NCI-H1048 (cell line): ENCODE measurements at regions not wholly inside any gene's neighbourhood (a gene's known extent, or its start where the extent isn't known, plus 50 kb on each side); places are given as distances from the start of the nearest gene placed in this dataset.

ENCODE experiments used
- DNase-seq: peaks from one replicate; lab custom pipeline; 2025; lab: John Stamatoyannopoulos, UW

DNA sequence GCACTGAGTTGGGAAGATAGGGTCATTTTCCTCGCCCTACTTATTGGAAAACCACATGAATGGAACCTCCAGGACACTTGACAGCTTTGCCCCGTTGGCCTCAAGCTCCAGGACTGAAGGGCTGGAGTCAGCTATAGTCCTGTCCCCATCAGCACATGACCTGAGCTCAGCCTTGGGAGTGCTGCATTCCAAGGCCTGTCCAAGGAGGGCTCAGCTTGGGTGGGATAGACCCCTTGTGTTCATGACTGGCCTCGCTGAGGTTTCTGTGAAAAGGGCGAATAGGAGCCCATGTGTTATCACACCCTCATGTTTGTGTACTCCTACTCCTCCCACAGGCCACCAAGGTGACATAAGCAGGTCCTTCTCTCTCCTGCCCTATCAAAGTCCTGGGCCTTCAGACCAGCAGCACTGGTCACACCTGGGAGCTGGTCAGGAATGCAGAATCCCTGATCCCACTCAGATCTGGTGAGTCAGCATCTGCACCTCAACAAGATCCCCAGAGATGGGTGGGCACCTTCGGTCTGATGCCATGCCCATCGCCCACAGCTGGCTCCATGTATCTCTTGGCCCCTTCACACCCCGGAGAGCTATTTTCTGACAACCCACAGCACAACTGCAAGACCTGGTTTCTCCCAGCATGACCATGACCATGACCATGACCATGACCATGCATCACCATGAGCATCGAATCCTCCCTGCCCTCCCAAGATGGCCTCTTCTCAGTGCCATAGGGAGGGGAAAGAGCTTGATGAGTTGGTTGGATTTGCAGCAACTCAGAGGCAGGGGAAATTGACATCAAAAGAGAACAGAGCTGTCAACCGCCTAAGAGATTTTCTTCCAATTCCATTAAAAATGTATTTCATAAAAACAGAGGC, 83.0 kb upstream of the RAB6C start:
- DNase-seq: no peak

DNA sequence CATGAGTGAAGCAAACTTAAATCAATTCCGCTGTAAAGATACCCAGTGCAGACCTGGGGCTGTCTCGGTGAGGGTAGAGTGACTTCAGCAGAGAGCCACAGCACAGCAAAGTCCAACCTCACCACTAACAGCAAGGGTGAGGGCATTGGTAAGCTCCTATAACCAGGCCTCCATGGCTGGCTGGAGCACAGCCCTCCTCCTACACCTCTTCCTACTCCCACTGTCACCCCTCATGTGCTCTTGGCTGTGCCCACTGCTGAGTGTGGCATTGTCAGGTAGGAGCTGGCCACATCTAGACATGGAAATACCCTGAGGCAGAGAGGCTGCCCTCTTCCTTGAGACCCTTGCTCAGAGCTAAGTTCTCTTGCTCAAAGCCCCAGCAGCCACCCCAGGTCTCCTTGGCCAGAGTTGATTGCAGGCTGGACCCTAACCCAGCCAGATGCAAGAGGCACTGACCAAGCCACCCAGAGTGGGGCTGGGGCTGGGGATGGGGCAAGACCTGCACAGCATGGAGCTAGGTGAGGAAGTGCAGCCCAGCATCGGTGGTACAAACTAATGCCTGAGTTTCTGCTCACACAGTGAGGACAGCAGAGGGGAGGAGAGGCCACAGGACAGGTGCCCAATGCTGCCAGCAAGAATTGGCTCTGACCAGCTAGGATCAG, 77.6 kb upstream of the RAB6C start:
- DNase-seq: no peak

DNA sequence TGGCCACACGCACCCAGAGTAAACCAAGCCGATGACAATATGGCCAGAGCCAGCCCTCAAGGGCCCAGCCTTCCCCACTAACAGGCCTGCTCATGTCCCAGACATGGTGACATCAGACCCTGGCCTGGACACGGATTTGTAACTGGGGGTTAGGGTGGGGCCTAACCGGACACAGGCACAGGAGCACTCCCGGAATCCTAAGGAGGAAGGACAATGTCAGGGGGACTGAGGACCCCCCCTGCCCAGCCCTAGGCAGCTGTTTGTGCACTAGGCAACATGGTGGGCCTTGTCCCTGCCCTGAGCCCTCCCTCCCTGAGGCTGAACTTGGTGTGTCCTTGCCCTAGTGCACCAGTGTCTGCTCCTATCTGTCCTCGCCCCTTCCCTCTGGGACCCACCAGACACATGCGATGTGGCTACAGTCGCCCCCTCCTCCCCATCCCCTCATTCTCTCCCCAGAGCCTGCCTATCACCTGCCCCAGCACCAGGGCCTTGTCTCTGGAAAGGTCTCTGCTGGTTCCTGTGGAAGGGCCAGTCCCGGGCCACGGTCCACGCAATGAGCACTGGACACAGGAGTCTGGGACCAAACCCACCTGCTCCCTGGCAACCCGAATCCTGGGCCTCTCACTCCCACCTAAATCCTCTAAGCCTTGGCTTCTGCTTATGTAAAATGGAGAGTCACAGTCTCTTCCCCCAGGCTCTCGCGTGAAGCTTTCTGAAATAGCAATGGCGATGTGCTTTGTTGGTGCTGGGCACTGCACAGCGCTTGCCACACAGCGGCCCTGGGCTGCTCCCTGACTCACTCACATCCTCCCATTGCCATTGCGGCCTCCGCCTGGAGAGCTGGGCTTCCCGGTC, 76.5 kb upstream of the RAB6C start:
- no peak for DNase-seq

DNA sequence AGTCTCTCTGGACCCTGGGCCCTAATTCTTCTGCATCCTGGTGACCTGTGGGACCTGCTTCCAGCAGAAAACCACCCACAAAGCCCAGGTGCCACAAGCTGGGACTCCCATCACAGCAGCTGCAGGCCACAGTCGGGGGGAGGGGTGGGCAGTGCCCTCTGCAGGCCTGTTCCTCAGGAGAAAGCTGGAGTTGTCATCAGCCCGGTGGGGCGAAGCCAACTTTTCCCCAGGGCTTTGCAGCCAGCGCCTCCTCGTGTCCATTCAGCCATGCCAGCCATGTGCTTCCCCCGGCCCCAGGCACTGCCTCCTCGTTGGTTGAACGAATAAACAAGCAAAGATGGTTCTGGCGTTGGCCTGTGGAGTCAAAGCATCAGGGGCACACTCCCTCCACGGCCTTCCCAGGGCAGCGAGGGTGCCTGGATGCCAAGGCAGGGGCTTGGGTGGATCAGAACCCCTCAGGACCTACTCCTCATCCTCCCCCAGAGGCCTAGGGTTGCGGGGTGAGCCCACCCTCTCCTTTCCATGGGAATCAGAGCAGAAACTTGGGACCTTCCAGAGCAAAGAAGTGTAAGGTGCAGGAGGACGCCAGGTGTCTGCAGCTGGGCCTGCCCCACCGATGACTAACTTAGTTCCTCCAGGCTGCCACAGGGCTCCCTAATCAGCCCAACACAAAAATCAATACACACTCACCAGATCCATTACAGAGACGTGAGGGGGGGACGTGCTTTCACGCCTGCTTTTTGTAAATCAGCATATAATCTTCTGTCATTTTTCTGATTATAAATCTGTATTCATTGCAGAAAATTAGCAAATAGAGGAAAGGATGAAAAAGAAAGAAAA, 75.7 kb upstream of the RAB6C start:
- DNase-seq: no peak

DNA sequence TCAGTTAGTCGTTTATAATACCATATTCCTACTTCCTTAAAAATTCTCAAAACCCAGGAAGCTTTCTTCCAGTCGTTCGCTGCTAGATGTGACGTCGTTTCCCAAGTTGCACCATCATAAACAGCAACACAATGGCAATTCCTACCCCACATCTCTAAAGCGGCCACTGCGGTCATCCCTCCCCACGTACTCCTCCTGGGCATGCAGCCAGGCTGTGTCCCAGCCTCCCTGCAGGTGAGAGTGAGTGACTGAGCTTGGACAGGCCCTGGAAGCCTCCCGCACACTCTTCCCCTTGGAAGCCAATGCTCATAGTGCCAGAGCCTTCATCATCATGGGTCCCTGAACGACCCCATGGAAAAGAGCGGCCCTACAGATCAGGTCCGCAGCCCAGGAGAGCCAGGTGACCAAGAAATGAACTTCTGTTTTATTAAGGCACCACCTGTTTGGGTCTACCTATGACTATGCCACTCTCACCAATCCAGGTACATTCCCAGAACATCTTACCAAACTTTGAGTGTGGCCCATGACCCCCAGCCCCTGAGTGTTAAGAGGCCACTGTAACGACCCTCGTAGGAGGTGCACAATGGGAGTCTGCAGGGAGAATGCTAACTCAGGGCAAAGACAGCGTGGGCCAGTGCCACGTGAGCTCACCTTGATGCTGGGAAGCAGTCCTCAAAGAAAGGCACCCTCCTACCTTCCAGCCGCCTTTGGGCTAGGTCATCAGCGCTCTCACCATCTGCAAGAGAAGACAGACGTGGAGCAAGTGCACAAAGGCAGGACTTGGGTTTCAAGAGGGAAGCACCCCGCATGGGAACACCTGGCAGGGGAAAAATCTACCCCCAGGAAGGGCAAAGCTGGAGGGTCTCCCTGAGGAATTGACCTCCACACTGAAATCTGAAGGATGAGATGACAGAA, 74.7 kb upstream of the RAB6C start:
- DNase-seq: no peak

DNA sequence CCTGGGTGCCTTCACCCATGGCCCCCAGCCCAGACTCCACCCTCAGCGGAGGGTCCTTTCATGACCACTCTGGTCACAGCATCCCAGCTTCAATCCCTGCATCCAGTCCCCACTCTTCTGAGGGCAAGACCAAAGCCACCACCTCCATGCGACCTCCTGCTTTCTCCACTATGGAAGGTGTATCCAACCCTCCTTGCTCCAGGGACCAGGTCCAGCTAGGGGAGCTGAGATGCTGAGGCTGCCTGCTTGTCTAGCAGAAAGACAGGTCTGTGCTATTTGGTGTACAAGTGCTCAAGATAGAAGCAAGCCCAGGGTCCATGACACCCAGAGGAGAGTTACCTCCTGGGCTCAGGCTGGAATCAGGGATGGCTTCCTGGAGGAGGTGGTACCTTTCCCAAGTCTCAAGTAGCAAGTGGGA, 73.8 kb upstream of the RAB6C start:
- DNase-seq: no peak

DNA sequence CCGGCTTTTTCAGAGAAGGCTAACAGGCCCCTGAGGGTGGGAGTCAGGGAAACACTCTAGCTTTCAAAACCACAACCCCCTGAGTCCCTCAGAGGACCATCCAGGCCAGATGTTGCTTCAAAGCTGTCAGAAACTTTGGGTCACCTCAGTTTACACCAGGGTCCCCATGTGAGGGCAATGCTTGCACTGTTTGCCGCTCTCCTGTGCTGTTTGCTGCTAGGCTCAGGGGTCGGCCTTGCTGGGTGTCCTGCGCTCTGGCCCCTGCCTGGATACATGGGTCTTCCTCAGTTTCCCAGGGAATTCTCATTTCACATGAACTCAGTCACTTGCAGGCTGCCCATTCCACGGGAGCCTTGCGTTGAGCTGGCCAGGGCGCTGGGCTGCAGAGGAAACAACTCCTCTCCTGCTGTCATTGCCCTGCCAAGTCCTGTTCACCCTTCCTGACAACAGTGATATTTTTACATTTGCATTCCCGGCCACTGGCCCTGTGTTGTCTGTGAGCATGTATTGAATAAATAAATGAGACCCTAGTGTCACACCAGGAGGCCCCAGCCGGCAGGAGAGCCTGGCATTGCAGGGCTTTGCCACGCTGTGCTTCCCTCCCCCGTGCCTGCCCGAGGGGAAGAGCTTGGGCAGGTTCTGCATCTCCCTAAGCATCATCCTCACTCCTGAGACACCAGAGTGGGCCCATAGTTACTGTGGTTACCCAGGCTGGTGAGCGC, 73.2 kb upstream of the RAB6C start:
- no peak for DNase-seq

DNA sequence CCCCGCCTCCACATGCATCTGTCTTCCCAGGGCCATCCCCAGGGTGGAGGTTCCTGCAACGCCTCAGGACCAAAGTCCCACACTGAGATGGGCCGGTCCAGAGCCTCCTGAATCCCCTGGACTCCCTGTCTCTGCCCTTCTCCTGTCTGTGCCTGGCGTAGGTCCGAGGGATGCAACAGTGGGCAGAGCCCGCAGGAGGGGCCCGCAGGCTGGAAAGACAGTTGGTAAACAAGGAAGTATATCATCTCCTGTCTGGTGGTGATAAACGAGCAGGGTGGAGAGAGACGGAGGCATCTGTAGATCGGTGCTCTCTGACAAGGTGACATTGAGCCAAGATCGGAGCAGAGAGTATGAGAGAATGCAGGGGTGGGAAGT, 72.6 kb upstream of the RAB6C start:
- no peak for DNase-seq

DNA sequence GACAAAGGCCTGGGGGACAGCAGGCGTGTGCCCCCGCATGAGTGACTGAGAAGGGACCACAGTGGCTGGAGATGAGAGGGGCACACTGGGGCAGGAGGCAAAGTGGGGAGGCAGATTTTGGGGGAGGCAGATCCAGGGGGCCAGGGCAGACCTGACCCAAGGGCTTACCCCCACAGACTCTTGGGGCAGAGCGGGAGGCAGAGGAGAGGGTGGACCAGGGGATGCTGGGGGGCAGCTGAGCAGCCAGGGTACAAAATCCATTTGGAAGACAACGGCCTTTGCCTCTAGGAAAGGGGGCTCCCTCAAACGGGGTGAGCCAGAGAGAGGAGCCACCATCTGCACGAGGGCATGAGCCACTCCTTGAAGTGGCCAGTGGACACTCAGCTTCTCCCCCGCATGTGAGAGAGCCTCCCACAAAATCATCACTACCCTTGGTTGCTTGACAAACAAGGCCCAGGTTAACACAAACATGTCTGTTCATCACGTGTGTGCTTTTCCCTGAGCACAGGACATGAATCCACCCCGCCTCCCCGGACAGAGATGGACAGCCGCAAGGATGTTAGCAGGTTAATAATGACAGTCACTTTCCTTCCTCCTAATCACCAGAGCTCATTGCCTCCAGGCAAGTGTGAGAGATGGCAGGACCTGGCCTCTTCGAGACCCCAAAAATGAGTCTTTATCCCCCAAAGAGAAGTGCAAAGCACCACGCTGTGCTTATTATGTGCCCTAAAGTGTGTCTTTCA, 72.0 kb upstream of the RAB6C start:
- DNase-seq: no peak

DNA sequence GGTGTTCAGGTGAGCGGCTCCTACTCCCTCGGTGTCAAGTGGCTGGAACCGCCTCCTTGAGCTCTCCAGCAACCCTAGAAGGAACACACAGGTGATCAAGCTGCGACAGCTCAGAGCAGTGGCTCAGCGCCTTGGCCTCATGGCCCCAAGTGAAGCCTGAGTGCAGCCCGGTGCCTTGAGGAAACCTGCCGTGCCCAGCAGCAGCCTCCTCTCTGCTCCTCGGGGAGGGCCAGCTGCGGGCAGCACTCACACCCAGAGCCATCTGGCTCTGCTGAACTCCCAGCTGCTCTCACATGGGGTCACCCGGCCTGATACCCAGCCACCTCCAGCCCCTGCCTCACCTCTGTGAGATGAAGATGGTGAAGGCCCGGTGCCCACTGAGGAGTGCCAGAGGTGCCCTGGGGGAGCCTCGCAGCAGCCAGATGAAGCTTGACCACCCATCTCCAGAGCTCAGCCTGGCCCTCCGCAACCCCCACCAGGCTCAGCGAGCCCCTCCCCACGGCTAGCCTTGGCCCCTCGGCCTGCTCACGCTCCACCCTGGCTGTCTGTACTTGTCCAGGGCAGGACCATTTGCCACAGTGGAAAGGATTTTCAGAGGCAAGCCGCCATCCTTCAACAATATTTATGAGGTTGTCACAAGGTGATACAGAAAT, 70.6 kb upstream of the RAB6C start:
- no peak for DNase-seq

DNA sequence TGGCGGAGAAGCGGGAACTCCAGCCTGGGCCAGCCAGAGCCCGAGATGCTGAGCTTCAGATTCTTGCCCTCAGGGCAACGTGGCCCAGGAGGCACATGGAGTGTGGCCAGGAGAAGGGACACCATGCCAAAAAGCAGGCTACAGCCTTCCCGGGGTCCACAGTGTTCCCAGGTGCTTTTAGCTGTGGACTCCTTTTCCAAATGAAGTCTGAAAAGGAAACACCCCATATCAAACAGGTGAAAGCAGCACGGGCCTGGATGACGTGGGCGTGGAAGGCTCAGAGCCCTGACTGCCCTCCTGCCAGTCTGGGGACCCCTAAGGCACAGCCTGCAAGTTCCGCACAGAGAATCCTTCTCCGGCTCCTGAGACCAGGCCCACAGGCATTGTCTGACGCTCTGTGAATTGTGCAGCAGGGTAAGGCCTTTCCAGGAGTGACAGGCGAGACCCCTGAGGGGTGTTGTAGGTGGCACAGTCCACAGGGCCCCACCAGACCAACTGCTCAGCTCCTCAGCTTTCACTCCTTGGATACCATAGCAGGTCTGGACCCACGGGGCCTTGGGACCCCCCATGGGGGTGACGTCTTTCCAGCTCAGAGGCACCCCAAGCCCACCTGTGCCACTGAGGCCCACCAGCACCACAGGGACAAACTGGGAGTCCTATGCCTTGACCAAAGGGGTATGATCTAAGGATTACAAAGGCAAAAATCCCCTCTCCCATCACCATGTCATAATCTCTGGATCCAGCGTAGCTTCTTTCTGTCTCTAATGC, 69.6 kb upstream of the RAB6C start:
- no peak for DNase-seq

DNA sequence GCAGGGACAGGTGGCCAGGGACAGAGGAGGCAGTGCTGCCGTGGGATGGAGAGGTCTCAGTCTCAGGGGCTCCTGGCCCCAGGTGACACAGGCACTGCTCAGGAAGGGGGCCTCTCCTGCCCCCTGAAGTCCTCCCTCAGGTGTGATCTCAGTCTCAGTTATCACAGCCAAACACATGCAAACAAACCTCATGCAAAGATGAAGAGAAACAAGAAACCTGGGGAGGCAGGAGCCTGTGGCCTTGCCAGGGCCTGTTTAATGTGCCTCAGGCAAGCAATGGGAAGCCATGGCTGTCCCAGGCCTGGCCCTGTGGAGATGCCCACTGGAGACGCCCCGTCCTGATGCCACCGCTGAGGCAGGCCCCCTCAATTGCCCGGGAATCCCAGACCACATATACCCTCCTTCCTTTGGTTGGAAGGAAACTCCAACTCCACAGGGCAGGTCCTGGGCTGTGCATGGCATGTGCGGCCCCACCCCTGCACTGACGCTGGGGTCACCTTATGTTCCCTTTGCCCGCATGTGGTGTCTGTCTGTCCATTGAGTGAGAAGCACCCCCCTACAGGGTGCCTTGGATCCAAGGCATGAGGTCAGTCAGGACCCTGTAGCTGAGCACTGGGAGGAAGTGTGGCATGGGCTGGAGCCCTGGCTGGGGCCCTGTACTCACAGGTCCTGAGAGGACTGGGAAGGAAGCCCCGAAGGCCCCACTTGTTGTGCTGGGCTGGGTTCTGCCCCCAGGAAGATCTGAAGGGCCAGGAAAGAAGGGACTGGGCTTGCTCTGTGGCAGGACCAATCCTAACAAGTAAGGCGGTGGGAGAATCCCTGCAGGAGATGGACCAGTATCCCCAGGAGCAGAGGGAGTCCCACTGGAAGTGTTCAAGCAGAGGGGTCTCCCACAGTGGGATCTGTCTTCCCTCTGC, 68.8 kb upstream of the RAB6C start:
- no peak for DNase-seq

DNA sequence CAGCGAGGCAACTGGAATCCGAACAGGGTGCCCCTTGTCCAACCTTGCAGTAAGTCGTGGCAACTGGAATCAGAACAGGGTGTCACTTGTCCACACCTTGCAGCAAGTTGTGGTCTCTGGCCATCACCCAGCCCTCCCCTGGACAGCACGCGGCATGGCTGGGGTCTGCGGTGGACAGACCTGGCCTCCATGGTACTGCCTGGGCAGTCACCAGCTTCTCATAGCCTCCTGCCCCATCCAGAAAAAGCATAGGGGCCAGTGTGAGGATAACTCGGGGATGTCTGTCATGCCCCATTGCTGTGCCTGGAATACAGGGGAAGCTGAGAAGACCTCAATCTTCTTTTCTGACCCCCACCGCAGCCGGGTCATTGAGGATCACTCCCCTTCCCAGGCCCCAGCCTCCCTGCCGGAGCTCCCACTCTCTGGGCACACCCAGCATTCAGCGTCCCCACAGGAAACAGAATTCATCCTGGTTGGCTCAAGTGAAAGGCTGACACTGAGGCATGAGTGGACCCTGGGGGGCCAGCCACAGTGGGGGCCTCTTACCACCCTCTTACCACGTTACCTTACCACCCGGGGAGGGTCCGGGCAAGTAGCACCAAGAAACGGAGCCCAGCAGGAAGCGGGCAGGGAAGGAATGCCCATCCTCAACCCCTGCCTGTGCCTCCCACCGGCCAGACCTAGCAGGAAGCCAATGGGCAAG, 68.0 kb upstream of the RAB6C start:
- no peak for DNase-seq

DNA sequence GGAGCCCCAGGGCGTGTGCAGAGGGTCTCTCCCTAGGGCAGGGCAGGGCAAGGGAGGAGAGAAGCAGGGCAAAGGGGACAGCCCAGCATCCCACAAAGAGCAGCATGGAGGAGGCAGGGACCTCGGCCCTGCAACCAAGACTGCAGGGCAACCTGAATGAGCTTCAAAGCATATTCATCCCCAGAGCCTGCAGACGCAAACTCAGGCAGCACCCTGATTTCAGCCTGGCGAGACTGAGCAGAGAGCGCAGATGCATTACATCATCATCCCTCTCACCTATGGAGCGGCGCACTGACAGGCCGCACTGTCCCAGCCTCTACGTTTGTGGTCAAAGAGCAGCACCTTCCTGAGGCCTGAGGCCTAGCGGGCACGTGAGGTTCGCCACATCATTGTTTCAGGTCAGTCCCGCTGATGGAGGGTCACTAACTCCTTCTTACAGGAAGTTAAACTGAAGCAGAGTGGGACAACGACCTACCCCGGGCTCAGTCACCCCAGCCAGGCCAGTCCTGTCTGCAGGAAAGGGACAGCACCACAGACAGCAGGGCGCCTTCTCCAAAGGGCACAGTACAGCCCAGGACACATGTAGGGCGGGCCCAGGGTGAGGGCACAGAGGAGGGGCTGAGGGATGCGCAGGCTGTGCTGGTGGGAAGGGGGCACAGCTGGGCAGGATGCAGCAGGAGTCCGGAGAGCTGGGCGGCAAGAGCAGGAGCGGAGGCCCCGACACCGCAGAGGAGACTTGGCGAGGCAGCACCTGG, 67.2 kb upstream of the RAB6C start:
- no peak for DNase-seq

DNA sequence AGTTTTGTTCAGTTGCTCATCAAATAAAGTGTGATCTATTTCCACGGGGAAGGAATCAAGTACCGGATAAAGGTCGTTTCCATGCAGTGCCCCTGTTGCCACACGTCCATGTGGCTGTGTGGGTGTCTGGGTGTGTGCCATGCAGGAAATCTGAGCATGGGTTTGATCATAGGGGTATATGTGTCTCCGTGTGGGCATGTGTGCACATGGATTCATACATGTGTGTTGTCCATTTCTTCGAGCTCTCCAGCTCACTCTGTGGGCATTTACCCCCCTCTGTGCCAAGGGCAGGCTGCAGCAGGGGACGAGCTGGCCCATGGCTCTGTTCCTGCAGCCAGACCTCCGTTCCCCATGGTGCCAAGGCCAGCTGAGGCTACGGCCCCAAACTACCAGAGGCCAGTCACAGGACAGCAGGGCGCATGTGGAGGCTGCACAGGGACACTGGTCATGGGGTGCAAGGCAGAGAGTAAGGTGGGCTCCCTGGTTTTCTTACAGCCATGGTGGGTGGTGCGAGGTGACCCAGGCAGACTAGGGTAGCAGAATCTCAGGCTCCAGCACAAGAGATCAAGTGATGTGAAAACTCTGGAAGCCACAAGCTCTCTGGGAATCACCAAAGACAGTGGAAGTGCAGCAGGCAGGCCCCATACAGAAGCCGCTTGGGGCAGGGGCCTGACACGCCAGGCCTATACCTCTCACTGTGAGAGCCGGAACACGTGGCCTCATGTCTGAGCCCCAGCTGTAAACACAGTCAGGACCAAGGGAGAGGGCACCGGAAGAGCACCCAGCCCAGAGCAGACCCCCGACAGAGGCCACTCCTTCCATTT, 66.4 kb upstream of the RAB6C start:
- DNase-seq: no peak
